ENCODE measurements at regions not wholly inside any gene's neighbourhood (a gene's known extent, or its start where the extent isn't known, plus 50 kb on each side); places are given as distances from the start of the nearest gene placed in this dataset.
"Not testable (repeated sequence)": the region's sequence is repeated elsewhere in the genome, so short reads cannot be mapped to it uniquely, and the experiment has no call there.

DNA sequence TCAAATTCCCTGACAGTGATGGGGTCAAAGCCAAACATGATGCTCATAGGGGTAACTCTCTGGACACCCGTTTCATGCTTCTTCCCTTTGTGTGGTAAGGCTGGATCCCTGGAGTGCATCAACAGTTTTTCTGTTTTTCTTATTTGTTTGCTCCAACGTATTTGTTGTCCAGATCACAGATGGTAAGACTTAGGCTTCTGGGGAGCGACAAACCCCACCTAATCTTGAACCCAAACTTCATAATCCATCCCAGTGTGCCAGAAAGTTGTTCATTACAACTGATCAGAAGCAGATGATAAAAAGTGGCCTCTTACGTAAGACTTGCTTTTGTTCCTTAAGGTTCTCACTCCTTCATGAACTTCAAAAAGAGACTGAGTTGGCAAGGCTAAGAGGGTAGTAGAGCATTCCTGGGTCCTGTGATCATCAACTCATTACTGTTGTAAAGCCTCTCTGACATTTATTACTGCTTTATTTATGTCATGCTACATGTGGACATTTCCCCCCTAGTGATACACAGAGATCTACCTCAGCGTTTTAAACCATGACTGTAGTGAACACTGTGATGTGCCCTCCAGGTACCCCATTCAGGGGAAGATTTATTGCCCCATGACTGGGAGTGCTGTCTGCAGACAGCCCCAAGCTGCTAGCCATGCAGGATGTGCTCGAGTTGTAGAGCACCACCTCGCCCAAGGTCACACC lies 125.6 kb downstream of the CCDC71L start:
- no peak overlapping the region for H3K9ac ChIP-seq (ENCODE audit: insufficient read depth, low read length, poor library complexity, severe bottlenecking)
- Mint-ChIP-seq H3K36me3 (no peaks in the 10 kb centered on the region), H3K27me3 (ENCODE audit: low read depth in 3 of 3) (peaks cover 0 to 1% (median 0%) of the 10 kb centered on the region in 3 donors), H3K27ac (peak overlapping the region in 1 of 7 donors; percentile 9), H3K4me1 (peaks cover 3% of the 10 kb centered on the region), H3K4me3 (no peak overlapping the region), H3K9me3 (peaks cover 0 to 2% (median 0%) of the 10 kb centered on the region in 7 donors)
- no peak overlapping the region for H3K4me2 ChIP-seq (replicated peaks; ENCODE audit: extremely low read depth, low read length, poor library complexity, severe bottlenecking)
- no peak overlapping the region for H3K4me3 ChIP-seq (replicated peaks in 1 of 3; ENCODE audit: low read depth in 2 of 3, low read length in 3 of 3)
- H3K4me1 ChIP-seq (ENCODE audit: control insufficient read depth in 1 of 2, insufficient read depth in 2 of 2, low read length in 2 of 2): no peaks in the 10 kb centered on the region
- H3K27me3 ChIP-seq (ENCODE audit: control insufficient read depth in 2 of 2, insufficient read depth in 2 of 2, low read length in 2 of 2): no peaks in the 10 kb centered on the region
- no peaks in the 10 kb centered on the region for H4K20me1 ChIP-seq (ENCODE audit: insufficient read depth, low read length)
- no peak overlapping the region for H3K27ac ChIP-seq (ENCODE audit: low read depth in 1 of 2, low read length in 2 of 2)
- DNase-seq: no peak
- 94% methylated on average over 4 of the region's 7 CpGs for WGBS (ENCODE audit: insufficient coverage)
- no peaks in the 10 kb centered on the region for H3K79me2 ChIP-seq (ENCODE audit: insufficient read depth, low read length)
- TF ChIP-seq CTCF (IDR thresholded peaks at IDR 0.05): no peak
- no peaks in the 10 kb centered on the region for H3K36me3 ChIP-seq (replicated peaks in 1 of 2; ENCODE audit: control insufficient read depth in 1 of 2, insufficient read depth in 2 of 2, low read length in 2 of 2)
- H3K9me3 ChIP-seq (replicated peaks in 1 of 2; ENCODE audit: control insufficient read depth in 1 of 2, insufficient read depth in 1 of 2, low read length in 2 of 2): no peaks in the 10 kb centered on the region
- intact Hi-C loops (cut with micrococcal nuclease): loop anchor here in 1 of 2 donors (10.0 kb wide), 1 partner anchor 129 kb away; the partner anchor contains the start of gene CCDC71L
- H2AFZ ChIP-seq (ENCODE audit: insufficient read depth, low read depth, low read length, poor library complexity, severe bottlenecking): no peak overlapping the region

DNA sequence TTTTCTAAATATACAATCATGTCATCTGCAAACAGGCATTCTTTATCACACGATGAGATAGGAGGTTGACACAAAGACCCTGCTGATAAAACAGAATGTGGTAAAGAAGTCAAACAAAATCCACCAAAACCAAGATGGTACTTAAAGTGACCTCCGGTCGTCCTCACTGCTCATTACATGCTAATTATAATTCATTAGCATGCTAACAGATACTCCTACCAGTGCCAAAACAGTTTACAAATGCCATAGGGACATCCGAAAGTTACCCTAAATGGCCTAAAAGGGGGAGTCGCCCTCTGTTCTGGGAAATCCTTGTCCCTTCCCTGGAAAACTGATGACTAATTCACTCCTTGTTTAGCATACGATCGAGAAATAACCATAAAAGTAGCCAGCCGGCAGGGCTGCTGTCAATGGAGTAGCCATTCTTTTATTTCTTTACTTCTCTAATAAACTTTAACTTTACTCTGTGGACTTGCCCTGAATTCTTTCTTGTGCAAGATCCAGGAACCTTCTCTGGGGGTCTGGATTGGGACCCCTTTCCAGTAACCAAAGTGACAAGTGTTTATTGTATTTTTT lies 126.6 kb downstream of the CCDC71L start:
- Histone ChIP-seq H3K79me2 (ENCODE audit: insufficient read depth, low read length) (no peaks in the 10 kb centered on the region), H2AFZ (ENCODE audit: insufficient read depth, low read depth, low read length, poor library complexity, severe bottlenecking) (no peak overlapping the region), H3K9ac (ENCODE audit: insufficient read depth, low read length, poor library complexity, severe bottlenecking) (no peak overlapping the region), H3K36me3 (replicated peaks in 1 of 2; ENCODE audit: control insufficient read depth in 1 of 2, insufficient read depth in 2 of 2, low read length in 2 of 2) (no peaks in the 10 kb centered on the region), H3K4me3 (replicated peaks in 1 of 3; ENCODE audit: low read depth in 2 of 3, low read length in 3 of 3) (no peak overlapping the region), H3K4me1 (ENCODE audit: control insufficient read depth in 1 of 2, insufficient read depth in 2 of 2, low read length in 2 of 2) (no peaks in the 10 kb centered on the region), H3K27me3 (ENCODE audit: control insufficient read depth in 2 of 2, insufficient read depth in 2 of 2, low read length in 2 of 2) (no peaks in the 10 kb centered on the region), H4K20me1 (ENCODE audit: insufficient read depth, low read length) (no peaks in the 10 kb centered on the region), H3K9me3 (replicated peaks in 1 of 2; ENCODE audit: control insufficient read depth in 1 of 2, insufficient read depth in 1 of 2, low read length in 2 of 2) (no peaks in the 10 kb centered on the region), H3K4me2 (replicated peaks; ENCODE audit: extremely low read depth, low read length, poor library complexity, severe bottlenecking) (no peak overlapping the region), H3K27ac (ENCODE audit: low read depth in 1 of 2, low read length in 2 of 2) (no peak overlapping the region)
- TF ChIP-seq CTCF (IDR thresholded peaks at IDR 0.05): no peak
- WGBS (ENCODE audit: insufficient coverage): 80% methylated on average over 5 of the region's 8 CpGs
- Mint-ChIP-seq H3K36me3 (no peaks in the 10 kb centered on the region), H3K4me1 (peaks cover 3% of the 10 kb centered on the region), H3K27me3 (ENCODE audit: low read depth in 3 of 3) (peaks cover 0 to 1% (median 0%) of the 10 kb centered on the region in 3 donors), H3K4me3 (no peak overlapping the region), H3K27ac (no peak overlapping the region), H3K9me3 (peaks cover 0 to 2% (median 0%) of the 10 kb centered on the region in 7 donors)
- no peak for DNase-seq
- intact Hi-C loops (cut with micrococcal nuclease): loop anchor here in 1 of 2 donors (10.0 kb wide), 1 partner anchor 130 kb away; the partner anchor contains the start of gene CCDC71L

DNA sequence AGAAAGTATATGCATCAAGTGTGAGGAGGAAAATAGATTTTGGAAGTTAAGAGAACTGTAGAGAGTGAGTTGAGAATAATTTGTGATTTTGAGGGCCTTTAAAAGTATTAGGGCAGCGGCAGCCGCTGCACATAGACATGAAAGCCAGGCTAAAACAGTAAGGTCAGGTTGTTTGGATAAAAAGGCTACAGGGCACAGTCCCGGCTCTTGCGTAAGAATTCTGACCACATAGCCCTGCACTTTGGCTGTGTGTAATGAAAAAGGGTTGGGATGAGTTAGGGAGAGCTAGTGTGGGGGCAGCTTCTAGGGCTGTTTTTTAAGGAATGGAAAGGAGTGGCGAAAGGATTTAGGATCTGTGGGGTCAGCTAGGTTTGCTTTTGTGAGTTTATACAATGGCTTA lies 130.8 kb downstream of the CCDC71L start:
- not testable (repeated sequence) for H4K20me1 ChIP-seq (ENCODE audit: insufficient read depth, low read length); H3K4me1 Mint-ChIP-seq; H3K4me3 Mint-ChIP-seq; H3K4me3 ChIP-seq (replicated peaks in 1 of 3; ENCODE audit: low read depth in 2 of 3, low read length in 3 of 3); H3K36me3 ChIP-seq (replicated peaks in 1 of 2; ENCODE audit: control insufficient read depth in 1 of 2, insufficient read depth in 2 of 2, low read length in 2 of 2); H3K9ac ChIP-seq (ENCODE audit: insufficient read depth, low read length, poor library complexity, severe bottlenecking); H3K79me2 ChIP-seq (ENCODE audit: insufficient read depth, low read length); H3K4me2 ChIP-seq (replicated peaks; ENCODE audit: extremely low read depth, low read length, poor library complexity, severe bottlenecking); H3K9me3 ChIP-seq (replicated peaks in 1 of 2; ENCODE audit: control insufficient read depth in 1 of 2, insufficient read depth in 1 of 2, low read length in 2 of 2); H3K4me1 ChIP-seq (ENCODE audit: control insufficient read depth in 1 of 2, insufficient read depth in 2 of 2, low read length in 2 of 2); H3K27ac ChIP-seq (ENCODE audit: low read depth in 1 of 2, low read length in 2 of 2); H2AFZ ChIP-seq (ENCODE audit: insufficient read depth, low read depth, low read length, poor library complexity, severe bottlenecking); H3K27me3 Mint-ChIP-seq (ENCODE audit: low read depth in 3 of 3); H3K9me3 Mint-ChIP-seq; H3K36me3 Mint-ChIP-seq; H3K27me3 ChIP-seq (ENCODE audit: control insufficient read depth in 2 of 2, insufficient read depth in 2 of 2, low read length in 2 of 2); DNase-seq; H3K27ac Mint-ChIP-seq
- 83% methylated on average over 5 of the region's 5 CpGs for WGBS (ENCODE audit: insufficient coverage)
- intact Hi-C loops (cut with micrococcal nuclease): loop anchor here in 1 of 2 donors (10.0 kb wide), 1 partner anchor 135 kb away; the partner anchor contains the start of gene CCDC71L
